GM12892 (cell line): ENCODE measurements at regions not wholly inside any gene's neighbourhood (a gene's known extent, or its start where the extent isn't known, plus 50 kb on each side); places are given as distances from the start of the nearest gene placed in this dataset.

Source experiments
- DNase-seq: peaks from one replicate; pipeline ENCODE4 v3.0.0; 2011; ENCODE audit not compliant: insufficient read length
- FAIRE-seq: peaks from 2 replicates; lab custom pipeline; 2011; peaks lifted over from hg19 to GRCh38; lab: Jason Lieb, UNC
- POLR2A ChIP-seq: IDR thresholded peaks from 2 replicates; pipeline ENCODE4 v1.6.1; 2011; ENCODE audit warnings: low read depth, low read length, control low read depth
- POLR2AphosphoS5 ChIP-seq: IDR thresholded peaks from 2 replicates; pipeline ENCODE4 v1.6.1; 2011; ENCODE audit warnings: low read depth, low read length, control low read depth
- TAF1 ChIP-seq: IDR thresholded peaks from 2 replicates; pipeline ENCODE4 v1.6.1; 2011; ENCODE audit warnings: low read depth, mild to moderate bottlenecking, control low read depth, low read length, borderline replicate concordance

- no peak for TF ChIP-seq POLR2AphosphoS5
- no peak for TF ChIP-seq TAF1
- TF ChIP-seq POLR2A = no peak
- no peak for DNase-seq
- FAIRE-seq = no peak
These were observed 83.7 kb downstream of the TMEM18 start for GRCh38 chr2:593356-594026.

GRCh38 chr2:592737-593136 is 84.5 kb downstream of the TMEM18 start:
- DNase-seq = no peak
- FAIRE-seq = no peak

GRCh38 chr2:590214-591175 is 86.7 kb downstream of the TMEM18 start:
- no peak for DNase-seq
- FAIRE-seq = no peak
- TF ChIP-seq POLR2AphosphoS5 (no peak), TAF1 (no peak), POLR2A (no peak)

More at GRCh38 chr2:592737-593136, 84.5 kb downstream of the TMEM18 start:
- TF ChIP-seq POLR2A (no peak), POLR2AphosphoS5 (no peak), TAF1 (no peak)

DNA sequence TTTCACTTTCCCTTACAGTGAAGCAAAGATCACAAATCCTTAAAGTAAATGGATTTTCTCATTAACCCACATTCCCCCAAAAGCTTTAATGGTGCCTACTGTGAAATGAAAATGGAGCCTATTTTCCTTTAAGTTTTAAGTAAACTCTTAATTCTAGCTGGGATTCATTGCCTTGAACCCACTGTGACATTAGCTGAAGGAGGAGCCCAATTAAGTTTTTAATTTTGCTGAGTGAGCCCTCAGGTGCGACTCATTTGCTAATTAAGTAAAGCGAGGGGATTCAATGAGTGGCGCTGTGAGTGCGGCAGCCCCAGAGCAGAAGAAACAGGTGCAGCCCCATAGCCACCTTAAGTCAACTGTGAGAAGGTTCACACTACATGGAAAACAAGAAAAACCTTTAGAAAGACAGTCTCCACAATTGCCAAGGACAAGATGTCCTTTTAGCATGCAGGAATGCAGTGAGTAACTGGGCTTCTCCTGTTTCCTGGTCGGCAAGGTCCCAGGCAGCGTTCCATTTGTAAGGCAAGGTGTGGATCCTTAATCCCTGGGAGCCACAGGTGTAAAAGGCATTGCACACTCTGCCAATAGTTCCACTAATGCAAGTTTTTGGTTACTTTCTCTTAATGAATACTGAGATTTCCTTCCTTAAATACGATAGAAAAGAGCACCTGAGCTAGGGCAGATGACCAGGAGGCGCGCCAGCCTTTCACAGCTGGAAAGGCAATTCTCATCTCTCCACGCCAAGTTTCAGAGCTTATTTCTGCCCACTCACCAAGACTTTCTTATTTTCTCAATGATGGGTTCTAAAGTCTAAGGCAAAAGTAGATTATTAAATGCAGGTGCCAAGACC is 87.7 kb downstream of the TMEM18 start:
- no peak for DNase-seq
- TF ChIP-seq POLR2A = no peak
- TF ChIP-seq POLR2AphosphoS5 = no peak
- FAIRE-seq = no peak

GRCh38 chr2:588074-588645 is 89.0 kb downstream of the TMEM18 start:
- FAIRE-seq = no peak
- TF ChIP-seq POLR2A (no peak), POLR2AphosphoS5 (no peak), TAF1 (no peak)
- DNase-seq = no peak

DNA sequence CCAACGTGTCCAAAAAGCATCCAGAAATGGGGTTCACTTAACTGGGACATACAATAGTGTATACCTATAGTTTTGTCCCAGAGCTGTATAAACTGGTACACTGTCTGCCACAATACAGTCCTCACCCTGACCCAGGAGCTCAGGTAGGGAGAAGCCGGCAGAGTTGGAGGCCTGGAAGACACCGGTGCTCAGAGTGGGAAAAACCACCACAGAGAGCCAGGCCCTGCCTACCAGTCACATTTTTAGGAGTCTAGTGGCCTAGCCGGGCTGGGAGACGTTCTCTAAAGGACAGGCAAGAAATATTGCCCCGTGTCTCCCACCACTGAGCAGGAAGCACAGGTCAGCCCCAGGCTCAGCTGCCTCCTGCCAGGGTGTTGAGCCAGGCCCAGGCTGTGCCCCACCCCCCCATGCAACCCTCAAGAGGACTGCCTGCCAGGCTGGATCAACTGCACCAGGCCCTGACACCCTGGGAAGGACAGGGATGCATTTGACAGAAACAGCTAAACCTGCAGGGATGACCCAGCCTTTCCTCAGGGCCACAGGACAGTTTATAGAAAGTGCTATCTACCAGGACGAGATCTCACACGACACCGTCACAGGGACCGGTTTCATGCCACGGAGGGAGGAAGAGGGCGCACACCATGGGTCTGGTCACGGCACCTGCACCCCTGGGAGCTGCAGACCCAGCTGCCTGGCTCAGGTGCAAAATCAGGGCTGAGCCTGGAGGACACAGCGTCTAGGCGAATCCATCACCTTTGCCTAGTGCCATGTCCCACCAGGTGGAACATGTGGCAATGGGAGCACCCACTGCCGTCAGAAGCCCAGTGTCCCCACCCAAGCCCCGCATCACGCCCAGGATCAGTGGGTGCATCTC is 89.9 kb downstream of the TMEM18 start:
- FAIRE-seq (no peak), DNase-seq (no peak)
- TF ChIP-seq POLR2AphosphoS5 (no peak), POLR2A (no peak), TAF1 (no peak)

GRCh38 chr2:586641-587076 is 90.5 kb downstream of the TMEM18 start:
- TF ChIP-seq TAF1 = no peak
- TF ChIP-seq POLR2AphosphoS5 = no peak
- TF ChIP-seq POLR2A = no peak
- DNase-seq (no peak), FAIRE-seq (no peak)

DNA sequence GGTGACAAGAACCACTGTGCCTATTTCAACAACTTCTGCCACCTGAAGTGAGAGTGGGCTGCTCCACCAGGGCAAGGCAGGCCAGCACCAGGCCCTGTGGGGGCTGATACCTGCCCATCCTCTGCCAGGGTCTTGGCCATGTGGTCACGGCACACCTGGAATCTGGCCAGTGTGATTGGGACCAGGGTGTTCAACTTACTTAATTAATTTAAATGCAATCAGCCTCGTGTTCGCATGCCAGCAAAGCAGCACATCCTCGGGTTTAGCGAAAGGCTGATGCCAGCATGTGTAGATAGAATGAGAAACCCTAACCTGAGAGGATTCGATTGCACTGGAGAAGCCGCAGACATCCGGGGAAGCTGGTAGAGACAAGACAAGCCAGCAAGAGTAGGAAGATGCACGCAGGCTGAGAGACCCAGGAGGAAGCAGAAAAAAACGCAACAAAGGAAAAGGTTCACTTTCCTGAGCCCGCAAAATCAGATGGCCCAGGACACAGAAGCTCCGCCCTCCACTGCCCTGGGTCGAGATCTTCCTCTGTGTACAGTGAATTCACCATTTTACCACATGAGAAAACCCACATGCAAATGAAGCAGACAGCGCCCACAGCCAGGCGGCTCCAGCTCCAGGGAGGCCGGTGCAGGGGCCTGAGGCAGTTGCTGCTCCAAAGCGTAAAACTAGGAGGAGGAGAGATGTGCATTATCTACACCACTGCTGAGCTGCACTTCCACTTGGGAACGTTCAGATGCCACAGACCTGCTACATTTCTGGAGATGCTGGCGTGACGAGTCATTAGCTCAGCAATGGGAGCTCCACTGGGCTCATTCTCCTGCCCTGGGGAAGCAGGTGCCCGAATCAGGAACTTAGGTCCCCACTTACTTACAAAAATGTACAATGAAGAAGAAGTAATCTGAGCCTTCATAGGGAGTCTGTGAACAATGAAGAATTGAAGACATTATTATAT is 92.1 kb downstream of the TMEM18 start:
- DNase-seq = no peak
- no peak for FAIRE-seq

DNA sequence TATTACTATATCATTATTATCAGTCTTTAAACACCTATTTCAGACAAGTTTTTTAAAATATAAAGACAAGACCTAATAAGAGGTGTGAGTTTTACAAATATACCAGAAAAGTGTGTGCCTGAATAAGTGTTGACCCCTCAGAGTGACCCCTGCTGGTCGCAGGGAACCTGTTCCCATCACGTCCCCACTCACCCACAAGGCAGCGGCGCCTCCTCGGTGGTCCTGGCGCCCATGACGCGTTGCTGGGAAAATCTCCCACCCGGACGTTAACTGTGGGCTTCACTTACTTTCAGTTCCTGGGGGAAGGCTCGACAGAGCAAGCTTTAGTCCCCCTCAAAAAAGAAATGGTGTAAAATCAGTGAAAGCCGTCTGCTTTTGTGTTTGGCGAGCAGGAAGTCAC is 93.5 kb downstream of the TMEM18 start:
- no peak for TF ChIP-seq POLR2A
- no peak for TF ChIP-seq TAF1
- TF ChIP-seq POLR2AphosphoS5 = no peak
- no peak for FAIRE-seq
- no peak for DNase-seq

More for the DNA sequence above, 92.1 kb downstream of the TMEM18 start:
- TF ChIP-seq POLR2A = no peak
